H9 (cell line): ENCODE measurements at regions not wholly inside any gene's neighbourhood (a gene's known extent, or its start where the extent isn't known, plus 50 kb on each side); places are given as distances from the start of the nearest gene placed in this dataset.
"Not testable (repeated sequence)": the region's sequence is repeated elsewhere in the genome, so short reads cannot be mapped to it uniquely, and the experiment has no call there.

ENCODE experiments used
- DNase-seq: peaks from one replicate; pipeline ENCODE4 v3.0.0-alpha.2; 2017
- H2AFZ ChIP-seq: one replicate; pipeline ENCODE4 v1.6.1; 2013; ENCODE audit warnings: mild to moderate bottlenecking, low read length, control low read depth, moderate library complexity
- H2AK5ac ChIP-seq: 2 replicates; pipeline ENCODE4 v1.6.1; 2013; ENCODE audit warnings: low read length, control low read depth, mixed read lengths; ENCODE audit not compliant: insufficient read length
- H2BK120ac ChIP-seq: one replicate; pipeline ENCODE4 v1.6.1; 2013; ENCODE audit warnings: low read depth, mild to moderate bottlenecking, low read length, control low read depth, inconsistent platforms; ENCODE audit not compliant: poor library complexity, severe bottlenecking
- H2BK12ac ChIP-seq: 2 replicates; pipeline ENCODE4 v1.6.1; 2013; ENCODE audit warnings: low read length, control low read depth, mixed read lengths, low read depth; ENCODE audit not compliant: insufficient read length
- H2BK15ac ChIP-seq: 2 replicates; pipeline ENCODE4 v1.6.1; 2013; ENCODE audit warnings: low read depth, low read length, control low read depth
- H2BK20ac ChIP-seq: one replicate; pipeline ENCODE4 v1.6.1; 2013; ENCODE audit warnings: low read depth, mild to moderate bottlenecking, low read length, control low read depth, inconsistent platforms; ENCODE audit not compliant: poor library complexity, severe bottlenecking
- H2BK5ac ChIP-seq: 2 replicates; pipeline ENCODE4 v1.6.1; 2013; ENCODE audit warnings: low read length, control low read depth, mixed read lengths; ENCODE audit not compliant: insufficient read length
- H3K14ac ChIP-seq: 2 replicates; pipeline ENCODE4 v1.6.1; 2013; ENCODE audit warnings: low read length, control low read depth; ENCODE audit not compliant: insufficient read depth
- H3K18ac ChIP-seq: 2 replicates; pipeline ENCODE4 v1.6.1; 2013; ENCODE audit warnings: low read depth, mild to moderate bottlenecking, mixed read lengths, low read length, control low read depth; ENCODE audit not compliant: insufficient read length
- H3K23ac ChIP-seq: 2 replicates; pipeline ENCODE4 v1.6.1; 2013; ENCODE audit warnings: low read length, control low read depth, mixed read lengths, low read depth; ENCODE audit not compliant: insufficient read length
- H3K23me2 ChIP-seq: 2 replicates; pipeline ENCODE4 v1.6.1; 2013; ENCODE audit warnings: low read depth, mild to moderate bottlenecking, mixed read lengths, low read length, control low read depth; ENCODE audit not compliant: insufficient read length, poor library complexity, severe bottlenecking
- H3K27ac ChIP-seq: 2 replicates; pipeline ENCODE4 v1.5.1; 2013; ENCODE audit warnings: low read length, control low read depth, mixed read lengths, low read depth; ENCODE audit not compliant: insufficient read length
- H3K27me3 ChIP-seq: 2 replicates; pipeline ENCODE4 v1.6.1; 2013; ENCODE audit warnings: low read length, control low read depth, inconsistent platforms; ENCODE audit not compliant: insufficient read depth
- H3K4ac ChIP-seq: 2 replicates; pipeline ENCODE4 v1.6.1; 2013; ENCODE audit warnings: low read depth, mild to moderate bottlenecking, control low read depth, inconsistent platforms, low read length, moderate library complexity
- H3K4me1 ChIP-seq: 2 replicates; pipeline ENCODE4 v1.6.1; 2013; ENCODE audit warnings: low read length, control low read depth, inconsistent platforms; ENCODE audit not compliant: insufficient read depth
- H3K4me2 ChIP-seq: 2 replicates; pipeline ENCODE4 v1.6.1; 2013; ENCODE audit warnings: low read length, control low read depth, mixed read lengths; ENCODE audit not compliant: insufficient read length, insufficient read depth
- H3K56ac ChIP-seq: 2 replicates; pipeline ENCODE4 v1.6.1; 2013; ENCODE audit warnings: low read depth, mild to moderate bottlenecking, mixed read lengths, low read length, control low read depth; ENCODE audit not compliant: insufficient read length
- H3K79me1 ChIP-seq: 2 replicates; pipeline ENCODE4 v1.6.1; 2013; ENCODE audit warnings: low read depth, mild to moderate bottlenecking, moderate library complexity, low read length, control low read depth, inconsistent platforms; ENCODE audit not compliant: insufficient read depth, poor library complexity, severe bottlenecking
- H3K79me2 ChIP-seq: 2 replicates; pipeline ENCODE4 v1.6.1; 2013; ENCODE audit warnings: low read length, control low read depth, inconsistent platforms; ENCODE audit not compliant: insufficient read depth
- H3K9ac ChIP-seq: 2 replicates; pipeline ENCODE4 v1.6.1; 2013; ENCODE audit warnings: low read length, control low read depth, mixed read lengths; ENCODE audit not compliant: insufficient read length; ENCODE audit errors: extremely low read depth
- H3K9me3 ChIP-seq: one replicate; pipeline ENCODE4 v1.6.1; 2013; ENCODE audit warnings: low read depth, low read length, inconsistent platforms; ENCODE audit not compliant: control insufficient read depth
- H3T11ph ChIP-seq: one replicate; pipeline ENCODE4 v1.6.1; 2013; ENCODE audit warnings: mild to moderate bottlenecking, low read length, control low read depth, inconsistent platforms
- H4K20me1 ChIP-seq: one replicate; pipeline ENCODE4 v1.6.1; 2013; ENCODE audit not compliant: control insufficient read depth, insufficient read length, insufficient read depth
- H4K5ac ChIP-seq: 2 replicates; pipeline ENCODE4 v1.6.1; 2013; ENCODE audit warnings: low read depth, mild to moderate bottlenecking, mixed read lengths, low read length, control low read depth; ENCODE audit not compliant: insufficient read length
- H4K8ac ChIP-seq: replicated peaks from 2 replicates; pipeline ENCODE4 v1.6.1; 2013; ENCODE audit warnings: low read length, control low read depth, mixed read lengths, low read depth; ENCODE audit not compliant: insufficient read length
- H4K91ac ChIP-seq: 2 replicates; pipeline ENCODE4 v1.6.1; 2013; ENCODE audit warnings: low read depth, mild to moderate bottlenecking, moderate library complexity, mixed read lengths, low read length, control low read depth; ENCODE audit not compliant: insufficient read length
- H3K27ac Mint-ChIP-seq, 3 experiments: 2 replicates in 2 of 3; 3 replicates in 1 of 3; pipeline ENCODE4 v1.8.0; 2020 to 2021; ENCODE audit warnings: mixed read lengths in 3 of 3, mild to moderate bottlenecking in 1 of 3, moderate library complexity in 1 of 3
- H3K27me3 Mint-ChIP-seq: 2 replicates; pipeline ENCODE4 v1.8.0; 2021; ENCODE audit warnings: low read depth, mild to moderate bottlenecking, moderate library complexity, mixed read lengths
- H3K36me3 Mint-ChIP-seq, 3 experiments: 2 replicates in 2 of 3; 3 replicates in 1 of 3; pipeline ENCODE4 v1.8.0; 2020 to 2021; ENCODE audit warnings: low read depth in 3 of 3, mixed read lengths in 3 of 3; ENCODE audit not compliant: insufficient read depth in 1 of 3
- H3K4me1 Mint-ChIP-seq, 2 experiments: 2 replicates each; pipeline ENCODE4 v1.8.0; 2020; ENCODE audit warnings: mixed read lengths in 2 of 2
- H3K4me3 Mint-ChIP-seq, 2 experiments: 2 replicates in 1 of 2; 3 replicates in 1 of 2; pipeline ENCODE4 v1.8.0; 2020 to 2021; ENCODE audit warnings: mild to moderate bottlenecking in 2 of 2, mixed read lengths in 2 of 2, moderate library complexity in 1 of 2
- H3K9me3 Mint-ChIP-seq, 2 experiments: 2 replicates in 1 of 2; 3 replicates in 1 of 2; pipeline ENCODE4 v1.8.0; 2020; ENCODE audit warnings: mild to moderate bottlenecking in 2 of 2, mixed read lengths in 2 of 2, moderate library complexity in 1 of 2
- WGBS: extraction: QIAGEN DNeasy Blood & Tissue Kit; methylation state at CpG from one replicate; pipeline ENCODE4 v1.1.7; 2013; ENCODE audit warnings: missing lambda C conversion rate, low lambda C conversion rate, mixed read lengths; ENCODE audit not compliant: insufficient read length; ENCODE audit errors: extremely low coverage; 5-methylcytosine and 5-hydroxymethylcytosine counted together
- TF ChIP-seq, protein P1 (sequence below): fragments of 200-600 bp; sonication (generic); conservative IDR thresholded peaks from 3 replicates; pipeline ENCODE4 v1.8.0; 2021; ENCODE audit warnings: antibody characterized with exemption, mild to moderate bottlenecking

DNA sequence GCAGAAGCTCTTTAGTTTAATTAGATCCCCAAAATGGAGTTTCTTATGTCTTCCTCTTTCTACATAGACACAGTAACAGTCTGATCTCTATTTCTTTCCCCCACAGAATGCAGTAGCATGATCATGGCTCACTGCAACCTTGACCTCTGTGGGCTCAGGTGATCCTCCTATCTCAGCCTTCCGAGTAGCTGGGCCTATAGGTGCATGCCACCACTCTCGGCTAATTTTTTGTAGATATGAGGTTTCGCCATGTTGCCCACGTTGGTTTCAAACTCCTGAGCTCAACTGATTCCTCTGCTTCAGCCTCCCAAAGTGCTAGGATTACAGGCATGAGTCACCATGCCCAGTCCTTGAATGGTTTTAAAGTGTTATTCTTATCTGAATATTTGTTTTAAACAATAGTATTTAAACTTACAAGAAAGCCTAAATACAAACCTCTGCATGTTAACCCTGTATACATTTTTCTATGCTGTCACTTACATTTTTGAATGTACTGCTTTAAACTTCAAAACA lies 120.6 kb downstream of the GOSR1 start:
- Histone ChIP-seq H4K5ac (no peak overlapping the region), H2AK5ac (no peak overlapping the region), H4K91ac (no peak overlapping the region), H3K14ac (no peak overlapping the region), H4K8ac (no peak overlapping the region), H3K27me3 (no peaks in the 10 kb centered on the region), H3K9me3 (no peaks in the 10 kb centered on the region), H2BK12ac (no peak overlapping the region), H3K56ac (no peak overlapping the region), H3K79me1 (no peaks in the 10 kb centered on the region), H2BK20ac (no peak overlapping the region), H3T11ph (no peak overlapping the region), H3K23me2 (peaks cover 6% of the 10 kb centered on the region), H2AFZ (no peak overlapping the region), H3K23ac (no peak overlapping the region), H3K9ac (no peak overlapping the region), H3K18ac (no peak overlapping the region), H3K4me2 (no peak overlapping the region), H2BK15ac (no peak overlapping the region), H3K79me2 (no peaks in the 10 kb centered on the region; the same call in 1 of the 2 replicates), H2BK5ac (no peak overlapping the region), H3K4ac (no peak overlapping the region), H4K20me1 (no peaks in the 10 kb centered on the region), H3K4me1 (no peaks in the 10 kb centered on the region; the same call in 1 of the 2 replicates), H3K27ac (no peak overlapping the region), H2BK120ac (no peak overlapping the region)
- no CpG with 5 or more reads among the region's 4 CpGs for WGBS
- DNase-seq: no peak
- peaks cover 34 to 35% of the 10 kb centered on the region in 2 experiments for H3K4me1 Mint-ChIP-seq
- no peak overlapping the region; a peak in 1 of 5 replicates for H3K4me3 Mint-ChIP-seq
- H3K36me3 Mint-ChIP-seq: peaks cover 0 to 5% (median 0%) of the 10 kb centered on the region in 3 experiments; a peak in 4 of 7 replicates
- no peak overlapping the region for H3K27ac Mint-ChIP-seq
- TF ChIP-seq, protein P1, sequence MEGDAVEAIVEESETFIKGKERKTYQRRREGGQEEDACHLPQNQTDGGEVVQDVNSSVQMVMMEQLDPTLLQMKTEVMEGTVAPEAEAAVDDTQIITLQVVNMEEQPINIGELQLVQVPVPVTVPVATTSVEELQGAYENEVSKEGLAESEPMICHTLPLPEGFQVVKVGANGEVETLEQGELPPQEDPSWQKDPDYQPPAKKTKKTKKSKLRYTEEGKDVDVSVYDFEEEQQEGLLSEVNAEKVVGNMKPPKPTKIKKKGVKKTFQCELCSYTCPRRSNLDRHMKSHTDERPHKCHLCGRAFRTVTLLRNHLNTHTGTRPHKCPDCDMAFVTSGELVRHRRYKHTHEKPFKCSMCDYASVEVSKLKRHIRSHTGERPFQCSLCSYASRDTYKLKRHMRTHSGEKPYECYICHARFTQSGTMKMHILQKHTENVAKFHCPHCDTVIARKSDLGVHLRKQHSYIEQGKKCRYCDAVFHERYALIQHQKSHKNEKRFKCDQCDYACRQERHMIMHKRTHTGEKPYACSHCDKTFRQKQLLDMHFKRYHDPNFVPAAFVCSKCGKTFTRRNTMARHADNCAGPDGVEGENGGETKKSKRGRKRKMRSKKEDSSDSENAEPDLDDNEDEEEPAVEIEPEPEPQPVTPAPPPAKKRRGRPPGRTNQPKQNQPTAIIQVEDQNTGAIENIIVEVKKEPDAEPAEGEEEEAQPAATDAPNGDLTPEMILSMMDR: no peak
- H3K9me3 Mint-ChIP-seq: peaks cover 9 to 10% of the 10 kb centered on the region in 2 experiments
- H3K27me3 Mint-ChIP-seq: peaks cover 2% of the 10 kb centered on the region; the same call in 1 of the 2 replicates

DNA sequence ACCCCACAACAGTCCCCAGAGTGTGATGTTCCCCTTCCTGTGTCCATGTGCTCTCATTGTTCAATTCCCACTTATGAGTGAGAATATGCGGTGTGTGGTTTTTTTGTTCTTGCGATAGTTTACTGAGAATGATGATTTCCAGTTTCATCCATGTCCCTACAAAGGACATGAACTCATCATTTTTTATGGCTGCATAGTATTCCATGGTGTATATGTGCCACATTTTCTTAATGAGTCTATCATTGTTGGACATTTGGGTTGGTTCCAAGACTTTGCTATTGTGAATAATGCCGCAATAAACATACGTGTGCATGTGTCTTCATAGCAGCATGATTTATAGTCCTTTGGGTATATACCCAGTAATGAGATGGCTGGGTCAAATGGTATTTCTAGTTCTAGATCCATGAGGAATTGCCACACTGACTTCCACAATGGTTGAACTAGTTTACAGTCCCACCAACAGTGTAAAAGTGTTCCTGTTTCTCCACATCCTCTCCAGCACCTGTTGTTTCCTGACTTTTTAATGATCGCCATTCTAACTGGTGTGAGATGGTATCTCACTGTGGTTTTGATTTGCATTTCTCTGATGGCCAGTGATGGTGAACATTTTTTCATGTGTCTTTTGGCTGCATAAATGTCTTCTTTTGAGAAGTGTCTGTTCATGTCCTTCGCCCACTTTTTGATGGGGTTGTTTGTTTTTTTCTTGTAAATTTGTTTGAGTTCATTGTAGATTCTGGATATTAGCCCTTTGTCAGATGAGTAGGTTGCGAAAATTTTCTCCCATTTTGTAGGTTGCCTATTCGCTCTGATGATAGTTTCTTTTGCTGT lies 120.0 kb downstream of the GOSR1 start:
- not testable (repeated sequence) for H2AFZ ChIP-seq, H3K27me3 ChIP-seq, H4K8ac ChIP-seq, H3K27me3 Mint-ChIP-seq, H3K14ac ChIP-seq, H3K4me1 ChIP-seq, H3K4ac ChIP-seq, H3K56ac ChIP-seq, H3K23ac ChIP-seq, H3K36me3 Mint-ChIP-seq, H3T11ph ChIP-seq, H4K91ac ChIP-seq, DNase-seq, H2BK20ac ChIP-seq, H3K27ac ChIP-seq, H3K4me2 ChIP-seq, H3K9me3 ChIP-seq, H2BK5ac ChIP-seq, H3K79me1 ChIP-seq, H3K4me3 Mint-ChIP-seq, H4K5ac ChIP-seq, H3K18ac ChIP-seq, H3K9ac ChIP-seq, H3K23me2 ChIP-seq, H2BK15ac ChIP-seq, H3K27ac Mint-ChIP-seq, H4K20me1 ChIP-seq, H3K79me2 ChIP-seq, H2BK120ac ChIP-seq, H2AK5ac ChIP-seq, H2BK12ac ChIP-seq
- Mint-ChIP-seq H3K9me3 (peaks cover 9 to 10% of the 10 kb centered on the region in 2 experiments), H3K4me1 (peaks cover 32 to 33% of the 10 kb centered on the region in 2 experiments)
- no CpG with 5 or more reads among the region's 8 CpGs for WGBS
